ENCODE measurements at regions not wholly inside any gene's neighbourhood (a gene's known extent, or its start where the extent isn't known, plus 50 kb on each side); places are given as distances from the start of the nearest gene placed in this dataset.

DNA sequence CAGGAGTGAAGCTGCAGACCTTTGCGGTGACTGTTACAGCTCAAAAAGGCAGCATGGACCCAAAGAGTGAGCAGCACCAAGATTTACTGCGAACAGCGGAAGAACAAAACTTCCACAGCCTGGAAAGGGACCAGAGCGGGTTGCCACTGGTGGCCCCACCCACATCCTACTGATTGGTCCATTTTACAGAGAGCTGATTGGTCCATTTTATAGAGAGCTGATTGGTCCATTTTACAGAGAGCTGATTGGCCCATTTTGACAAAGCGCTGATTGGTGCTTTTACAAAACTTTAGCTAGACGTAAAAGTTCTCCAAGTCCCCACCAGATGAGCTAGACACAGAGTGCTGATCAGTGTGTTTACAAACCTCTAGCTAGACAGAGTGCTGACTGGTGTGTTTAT lies 134.2 kb upstream of the FRG1 start:
- H3K27me3 ChIP-seq (ENCODE audit: control insufficient read depth, insufficient read depth, low read length, poor library complexity, severe bottlenecking), result no peaks in the 10 kb centered on the region
- peaks cover 89% of the 10 kb centered on the region for H3K9me3 Mint-ChIP-seq
- no peaks in the 10 kb centered on the region for H3K36me3 Mint-ChIP-seq (ENCODE audit: low read depth)

DNA sequence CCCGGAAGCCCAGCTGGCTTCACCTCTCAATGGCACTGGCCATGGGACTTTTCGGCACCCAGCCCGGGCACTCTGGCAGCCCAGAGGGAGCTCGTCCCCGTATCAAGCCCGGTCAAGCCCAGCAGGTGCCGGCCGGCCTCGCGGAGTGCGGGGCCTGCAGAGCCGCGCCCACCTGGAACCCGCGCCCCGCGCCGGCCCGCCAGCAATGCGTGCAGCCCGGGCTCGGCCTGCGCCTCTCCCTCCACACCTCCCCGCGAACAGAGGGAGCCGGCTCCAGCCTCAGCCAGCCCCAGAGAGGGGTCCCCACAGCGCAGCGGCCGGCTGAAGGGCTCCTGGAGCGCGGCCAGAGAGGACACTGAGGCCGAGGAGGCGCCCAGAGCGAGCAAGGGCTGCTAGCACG lies 133.6 kb upstream of the FRG1 start:
- Histone ChIP-seq H3K9me3 (ENCODE audit: control insufficient read depth, low read length) (no peaks in the 10 kb centered on the region), H3K9ac (ENCODE audit: extremely low read depth, low read length, poor library complexity, severe bottlenecking) (no peak overlapping the region), H3K4me3 (ENCODE audit: low read length) (no peak overlapping the region), H3K36me3 (ENCODE audit: control insufficient read depth, insufficient read depth, low read length) (no peaks in the 10 kb centered on the region), H3K27me3 (ENCODE audit: control insufficient read depth, insufficient read depth, low read length, poor library complexity, severe bottlenecking) (no peaks in the 10 kb centered on the region), H3K4me1 (ENCODE audit: control insufficient read depth, insufficient read depth, low read length) (no peaks in the 10 kb centered on the region), H3K27ac (ENCODE audit: low read depth, low read length) (no peak overlapping the region)
- no peak for DNase-seq
- Mint-ChIP-seq H3K27ac (no peak overlapping the region), H3K4me1 (no peaks in the 10 kb centered on the region), H3K9me3 (peaks cover 90% of the 10 kb centered on the region), H3K4me3 (no peak overlapping the region), H3K36me3 (ENCODE audit: low read depth) (no peaks in the 10 kb centered on the region), H3K27me3 (ENCODE audit: insufficient read depth) (no peaks in the 10 kb centered on the region)
- no peak for TF ChIP-seq CTCF (conservative IDR thresholded peaks at IDR 0.05)
- WGBS, 2 experiments (ENCODE audit: insufficient coverage in 1 of 2, insufficient read length in 1 of 2), result 86 to 94% methylated on average over 3 to 35 of the region's 35 CpGs

More for the DNA sequence above, 134.2 kb upstream of the FRG1 start:
- H3K27ac ChIP-seq (ENCODE audit: low read depth, low read length), result no peak overlapping the region
- no peaks in the 10 kb centered on the region for H3K36me3 ChIP-seq (ENCODE audit: control insufficient read depth, insufficient read depth, low read length)
- 68% methylated on average over 6 of the region's 6 CpGs; no CpG with 5 or more reads in 1 of the 2 experiments for WGBS, 2 experiments (ENCODE audit: insufficient coverage in 1 of 2, insufficient read length in 1 of 2)
- no peak overlapping the region for H3K4me3 ChIP-seq (ENCODE audit: low read length)
- no peaks in the 10 kb centered on the region for H3K27me3 Mint-ChIP-seq (ENCODE audit: insufficient read depth)
- H3K4me1 ChIP-seq (ENCODE audit: control insufficient read depth, insufficient read depth, low read length), result no peaks in the 10 kb centered on the region
- TF ChIP-seq CTCF (conservative IDR thresholded peaks at IDR 0.05), result no peak
- no peak overlapping the region for H3K9ac ChIP-seq (ENCODE audit: extremely low read depth, low read length, poor library complexity, severe bottlenecking)
- no peaks in the 10 kb centered on the region for H3K9me3 ChIP-seq (ENCODE audit: control insufficient read depth, low read length)
- H3K4me1 Mint-ChIP-seq, result no peaks in the 10 kb centered on the region
- no peak overlapping the region for H3K4me3 Mint-ChIP-seq
- H3K27ac Mint-ChIP-seq, result no peak overlapping the region
- DNase-seq, result no peak

DNA sequence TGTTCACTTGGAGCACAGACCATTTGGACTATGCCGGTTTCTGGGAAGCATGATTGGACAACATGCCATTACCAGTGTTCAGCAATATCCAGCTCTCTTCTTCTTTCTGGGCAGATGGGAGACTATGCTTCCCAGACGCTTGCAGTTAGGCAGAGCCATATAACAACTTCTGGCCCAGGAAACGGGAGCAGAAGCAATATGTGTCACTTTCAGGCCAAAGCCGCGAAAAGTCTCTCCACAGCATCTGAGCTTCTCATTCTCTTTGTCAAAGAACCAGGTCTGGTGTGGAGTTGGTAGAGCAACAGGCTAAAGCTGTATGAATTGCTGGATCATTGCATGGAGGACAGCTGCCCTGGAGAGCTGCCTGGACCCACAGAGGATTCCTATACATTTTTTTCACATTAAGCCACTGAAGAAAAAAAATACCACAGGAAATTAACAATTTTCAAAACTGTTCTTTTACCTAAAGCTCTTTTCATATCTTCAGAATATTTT lies 131.4 kb upstream of the FRG1 start:
- H3K9me3 Mint-ChIP-seq, result peaks cover 86% of the 10 kb centered on the region

More for the DNA sequence above, 131.4 kb upstream of the FRG1 start:
- no peak overlapping the region for H3K4me3 ChIP-seq (ENCODE audit: low read length)
- H3K36me3 ChIP-seq (ENCODE audit: control insufficient read depth, insufficient read depth, low read length), result no peaks in the 10 kb centered on the region
- no peaks in the 10 kb centered on the region for H3K27me3 Mint-ChIP-seq (ENCODE audit: insufficient read depth)
- H3K27ac Mint-ChIP-seq, result no peak overlapping the region
- no peaks in the 10 kb centered on the region for H3K27me3 ChIP-seq (ENCODE audit: control insufficient read depth, insufficient read depth, low read length, poor library complexity, severe bottlenecking)
- H3K36me3 Mint-ChIP-seq (ENCODE audit: low read depth), result no peaks in the 10 kb centered on the region
- H3K27ac ChIP-seq (ENCODE audit: low read depth, low read length), result no peak overlapping the region
- no peak for TF ChIP-seq CTCF (conservative IDR thresholded peaks at IDR 0.05)
- WGBS, 2 experiments (ENCODE audit: insufficient coverage in 1 of 2, insufficient read length in 1 of 2), result 90 to 92% methylated on average over 4 to 5 of the region's 5 CpGs
- H3K4me1 Mint-ChIP-seq, result no peaks in the 10 kb centered on the region
- no peak overlapping the region for H3K4me3 Mint-ChIP-seq
- H3K9me3 ChIP-seq (ENCODE audit: control insufficient read depth, low read length), result no peaks in the 10 kb centered on the region
- DNase-seq, result no peak
- H3K9ac ChIP-seq (ENCODE audit: extremely low read depth, low read length, poor library complexity, severe bottlenecking), result no peak overlapping the region
- H3K4me1 ChIP-seq (ENCODE audit: control insufficient read depth, insufficient read depth, low read length), result no peaks in the 10 kb centered on the region

Measured in endodermal cell (in vitro differentiated cells).